ENCODE measurements at regions not wholly inside any gene's neighbourhood (a gene's known extent, or its start where the extent isn't known, plus 50 kb on each side); places are given as distances from the start of the nearest gene placed in this dataset.
A peak's percentile ranks its signal among the peaks of the same experiment; 100 is the strongest.

GRCh38 chr5:81855591-81855990 lies 104.7 kb upstream of the SSBP2 start:
- no peak for DNase-seq (ENCODE audit: low read depth)

- DNase-seq (ENCODE audit: low read depth): no peak
Measured at GRCh38 chr5:81854915-81855314, 104.0 kb upstream of the SSBP2 start.

GRCh38 chr5:81854485-81854884 lies 103.6 kb upstream of the SSBP2 start:
- DNase-seq (ENCODE audit: low read depth): no peak

- no peak for DNase-seq (ENCODE audit: low read depth)
Measured at GRCh38 chr5:81853030-81853357, 102.1 kb upstream of the SSBP2 start.

GRCh38 chr5:81852291-81853029 lies 101.6 kb upstream of the SSBP2 start:
- DNase-seq (ENCODE audit: low read depth): no peak

- DNase-seq (ENCODE audit: low read depth): peak; percentile 73
Measured at GRCh38 chr5:81851481-81852178, 100.7 kb upstream of the SSBP2 start.

- DNase-seq (ENCODE audit: low read depth): no peak
Measured at GRCh38 chr5:81850501-81851357, 99.8 kb upstream of the SSBP2 start.

GRCh38 chr5:81849770-81850367 lies 99.0 kb upstream of the SSBP2 start:
- DNase-seq (ENCODE audit: low read depth): no peak

GRCh38 chr5:81848362-81848880 lies 97.5 kb upstream of the SSBP2 start:
- DNase-seq (ENCODE audit: low read depth): no peak

GRCh38 chr5:81846301-81846700 lies 95.4 kb upstream of the SSBP2 start:
- no peak for DNase-seq (ENCODE audit: low read depth)

- DNase-seq (ENCODE audit: low read depth): no peak
Measured at GRCh38 chr5:81843845-81844244, 92.9 kb upstream of the SSBP2 start.

GRCh38 chr5:81842795-81843398 lies 92.0 kb upstream of the SSBP2 start:
- DNase-seq (ENCODE audit: low read depth): no peak

- DNase-seq (ENCODE audit: low read depth): no peak
Measured at GRCh38 chr5:81839034-81839433, 88.1 kb upstream of the SSBP2 start.

- no peak for DNase-seq (ENCODE audit: low read depth)
Measured at GRCh38 chr5:81838307-81838906, 87.5 kb upstream of the SSBP2 start.

- DNase-seq (ENCODE audit: low read depth): no peak
Measured at GRCh38 chr5:81837667-81838306, 86.9 kb upstream of the SSBP2 start.

GRCh38 chr5:81835814-81836367 lies 85.0 kb upstream of the SSBP2 start:
- no peak for DNase-seq (ENCODE audit: low read depth)

GRCh38 chr5:81834021-81834660 lies 83.2 kb upstream of the SSBP2 start:
- no peak for DNase-seq (ENCODE audit: low read depth)

- DNase-seq (ENCODE audit: low read depth): no peak
Measured at GRCh38 chr5:81830596-81830995, 79.7 kb upstream of the SSBP2 start.

GRCh38 chr5:81829242-81829641 lies 78.3 kb upstream of the SSBP2 start:
- DNase-seq (ENCODE audit: low read depth): no peak

- no peak for DNase-seq (ENCODE audit: low read depth)
Measured at GRCh38 chr5:81827500-81827899, 76.6 kb upstream of the SSBP2 start.
